IMR-90 (cell line): ENCODE measurements at regions not wholly inside any gene's neighbourhood (a gene's known extent, or its start where the extent isn't known, plus 50 kb on each side); places are given as distances from the start of the nearest gene placed in this dataset.
A peak's percentile ranks its signal among the peaks of the same experiment; 100 is the strongest.

Experiments used
- ATAC-seq: fragments of 200-7000 bp; cut with Tn5 transposase; 2 replicates; pipeline ENCODE4 v1.9.1; 2020; ENCODE audit warnings: low read depth, mild to moderate bottlenecking, moderate library complexity
- BruUV-seq: library from RNA; stranded (reverse); fragments of 400-500 nt; replicated peaks from 2 replicates; lab custom pipeline; 2021; lab: Mats Ljungman, UMichigan
- CTCF ChIA-PET: fragments of 300-600 bp; formaldehyde crosslinking; extraction: SDS; loops from one replicate; lab custom pipeline; 2021; ENCODE audit warnings: antibody characterized with exemption; lab: Yijun Ruan, JAX
- POLR2A ChIA-PET: fragments of 300-600 bp; sonication (Branson Sonifier 250); formaldehyde crosslinking; loops from one replicate; lab custom pipeline; 2022; ENCODE audit warnings: antibody characterized with exemption; ENCODE audit not compliant: unreplicated experiment; lab: Charles Lee
- DNase-seq: peaks from one replicate; pipeline ENCODE4 v3.0.0; 2013
- H2AFZ ChIP-seq: replicated peaks from 2 replicates; pipeline ENCODE3; 2013; ENCODE audit warnings: low read length, mild to moderate bottlenecking; ENCODE audit not compliant: poor library complexity
- H2AK5ac ChIP-seq: 2 replicates; pipeline ENCODE4 v1.6.1; 2013; ENCODE audit warnings: low read depth, low read length, inconsistent platforms
- H2AK9ac ChIP-seq: replicated peaks from 2 replicates; pipeline ENCODE3; 2013; ENCODE audit warnings: mild to moderate bottlenecking, low read depth, low read length, moderate library complexity; ENCODE audit not compliant: poor library complexity
- H2BK120ac ChIP-seq: 2 replicates; pipeline ENCODE4 v1.6.1; 2013; ENCODE audit warnings: low read depth, low read length, inconsistent platforms
- H2BK15ac ChIP-seq: 3 replicates; pipeline ENCODE4 v1.6.1; 2013; ENCODE audit warnings: low read depth, low read length, inconsistent platforms
- H2BK20ac ChIP-seq: 2 replicates; pipeline ENCODE4 v1.6.1; 2013; ENCODE audit warnings: low read depth, mild to moderate bottlenecking, inconsistent platforms, low read length, moderate library complexity
- H2BK5ac ChIP-seq: 2 replicates; pipeline ENCODE4 v1.6.1; 2013; ENCODE audit warnings: mild to moderate bottlenecking, low read depth, low read length, inconsistent platforms; ENCODE audit not compliant: poor library complexity, severe bottlenecking
- H3K14ac ChIP-seq: replicated peaks from 2 replicates; pipeline ENCODE4 v1.6.1; 2013; ENCODE audit warnings: low read depth, low read length, inconsistent platforms
- H3K18ac ChIP-seq: 2 replicates; pipeline ENCODE4 v1.6.1; 2013; ENCODE audit warnings: low read depth, low read length, control low read depth
- H3K23ac ChIP-seq: 2 replicates; pipeline ENCODE4 v1.6.1; 2013; ENCODE audit warnings: low read depth, low read length, inconsistent platforms
- H3K27ac ChIP-seq: 2 replicates; pipeline ENCODE4 v1.5.1; 2013; ENCODE audit warnings: mild to moderate bottlenecking, control low read depth, low read length; ENCODE audit not compliant: insufficient read depth
- H3K27me3 ChIP-seq: 2 replicates; pipeline ENCODE4 v1.6.1; 2013; ENCODE audit warnings: low read length; ENCODE audit not compliant: control insufficient read depth, insufficient read depth
- H3K36me3 ChIP-seq: 2 replicates; pipeline ENCODE4 v1.6.1; 2013; ENCODE audit warnings: low read length, mixed read lengths; ENCODE audit not compliant: control insufficient read depth, insufficient read depth
- H3K4ac ChIP-seq: 2 replicates; pipeline ENCODE4 v1.6.1; 2013; ENCODE audit warnings: low read depth, low read length, inconsistent platforms
- H3K4me1 ChIP-seq: 2 replicates; pipeline ENCODE4 v1.6.1; 2013; ENCODE audit warnings: low read length, mixed read lengths; ENCODE audit not compliant: control insufficient read depth, insufficient read depth
- H3K4me2 ChIP-seq: 2 replicates; pipeline ENCODE4 v1.6.1; 2013; ENCODE audit warnings: low read depth, mild to moderate bottlenecking, control low read depth, low read length, moderate library complexity
- H3K4me3 ChIP-seq: 2 replicates; pipeline ENCODE4 v1.5.1; 2013; ENCODE audit warnings: low read depth, mild to moderate bottlenecking, control low read depth, low read length, moderate library complexity; ENCODE audit not compliant: insufficient read depth
- H3K56ac ChIP-seq: 2 replicates; pipeline ENCODE4 v1.6.1; 2013; ENCODE audit warnings: low read length, inconsistent platforms; ENCODE audit not compliant: insufficient read depth; ENCODE audit errors: extremely low read depth
- H3K79me1 ChIP-seq, 2 experiments: 2 replicates each; pipeline ENCODE4 v1.6.1; 2013; ENCODE audit warnings: low read length in 2 of 2, inconsistent platforms in 1 of 2, low read depth in 1 of 2
- H3K9ac ChIP-seq: 2 replicates; pipeline ENCODE4 v1.6.1; 2013; ENCODE audit warnings: low read depth, low read length, control low read depth
- H3K9me1 ChIP-seq: 2 replicates; pipeline ENCODE4 v1.6.1; 2013; ENCODE audit warnings: low read length, inconsistent platforms; ENCODE audit not compliant: insufficient read depth
- H3K9me3 ChIP-seq: 2 replicates; pipeline ENCODE4 v1.6.1; 2013; ENCODE audit warnings: low read length; ENCODE audit not compliant: control insufficient read depth, insufficient read depth
- H4K20me1 ChIP-seq: 2 replicates; pipeline ENCODE4 v1.6.1; 2013; ENCODE audit warnings: low read length, inconsistent platforms; ENCODE audit not compliant: insufficient read depth
- H4K5ac ChIP-seq: 2 replicates; pipeline ENCODE4 v1.6.1; 2013; ENCODE audit warnings: mild to moderate bottlenecking, low read depth, low read length, control low read depth
- H4K8ac ChIP-seq, 2 experiments: 2 replicates each; pipeline ENCODE4 v1.6.1; 2013; ENCODE audit warnings: low read depth in 2 of 2, low read length in 2 of 2, control low read depth in 1 of 2, inconsistent platforms in 1 of 2
- H4K91ac ChIP-seq: 2 replicates; pipeline ENCODE4 v1.6.1; 2013; ENCODE audit warnings: low read depth, low read length, inconsistent platforms; ENCODE audit not compliant: insufficient read depth
- CHD1 ChIP-seq: IDR thresholded peaks from 2 replicates; pipeline ENCODE4 v1.6.1; 2012; ENCODE audit warnings: low read depth, low read length, improper control_type of control experiment
- POLR2A ChIP-seq: IDR thresholded peaks from 2 replicates; pipeline ENCODE4 v1.6.1; 2012; ENCODE audit warnings: mild to moderate bottlenecking, low read depth, low read length
- WGBS, 2 experiments: methylation state at CpG; one replicate each; pipeline versions ENCODE4 v1.1.5 to v1.1.7; 2013; ENCODE audit warnings: missing lambda C conversion rate in 2 of 2; ENCODE audit not compliant: insufficient read length in 1 of 2; ENCODE audit errors: extremely low coverage in 2 of 2; 5-methylcytosine and 5-hydroxymethylcytosine counted together
- dilution Hi-C: fragments of 300-500 bp; cut with HindIII; formaldehyde crosslinking; loops from one replicate; pipeline ENCODE4 v1.14.3; 2018; ENCODE audit warnings: low sequenced_read_pairs; ENCODE audit not compliant: unreplicated experiment
- in situ Hi-C: fragments of 300-500 bp; cut with MboI; formaldehyde crosslinking; loops from 3 replicates; pipeline ENCODE4 v1.14.3; 2019; ENCODE audit warnings: low sequenced_read_pairs, inconsistent platforms, mixed read lengths
- intact Hi-C: fragments of 100-400 bp; cut with micrococcal nuclease; formaldehyde crosslinking; loops from 2 replicates; pipeline ENCODE4 v1.10.0; 2022

GRCh38 chr10:30782157-30782536 is 152.6 kb upstream of the LYZL2 start:
- POLR2A ChIA-PET: interaction anchor here (0.6 kb wide), 1 partner anchor 250 kb away, joined by 3 read pairs; the partner anchor contains the start of gene ZNF438

More at GRCh38 chr10:30782157-30782536, 152.6 kb upstream of the LYZL2 start:
- Histone ChIP-seq H4K91ac (no peak overlapping the region), H2AFZ (peak overlapping the region; percentile 64), H4K5ac (no peak overlapping the region; the same call in 1 of the 2 replicates), H2AK5ac (peak overlapping the region; percentile 70), H3K79me1 (peaks cover 0 to 15% of the 10 kb centered on the region in 2 experiments; a peak in 2 of 4 replicates), H4K20me1 (no peaks in the 10 kb centered on the region), H3K14ac (no peak overlapping the region), H4K8ac (peak overlapping the region in 1 of 2 experiments; percentile 97; a peak in 1 of 4 replicates), H3K9me1 (peaks cover 9% of the 10 kb centered on the region; the same call in 1 of the 2 replicates), H3K18ac (no peak overlapping the region; the same call in 1 of the 2 replicates), H3K4me1 (peaks cover 22% of the 10 kb centered on the region), H3K4ac (peak overlapping the region; percentile 97; the same call in 1 of the 2 replicates), H3K23ac (no peak overlapping the region), H3K56ac (no peak overlapping the region), H3K4me2 (no peak overlapping the region), H2BK20ac (peak overlapping the region; percentile 99), H3K4me3 (no peak overlapping the region), H3K9ac (no peak overlapping the region), H2BK15ac (peak overlapping the region; percentile 89; the same call in 1 of the 3 replicates), H2AK9ac (no peak overlapping the region), H3K27ac (no peak overlapping the region; the same call in 1 of the 2 replicates), H3K36me3 (no peaks in the 10 kb centered on the region), H2BK5ac (no peak overlapping the region), H2BK120ac (peak overlapping the region; percentile 98), H3K9me3 (peaks cover 2% of the 10 kb centered on the region; the same call in 1 of the 2 replicates), H3K27me3 (no peaks in the 10 kb centered on the region)
- TF ChIP-seq POLR2A: no peak
- TF ChIP-seq CHD1: no peak
- intact Hi-C loops (loop anchor here (10.0 kb wide), 1 partner anchor 703 kb away; no protein-coding TSS in a partner anchor), dilution Hi-C loops (no loop called here), in situ Hi-C loops (loop anchor here (5.0 to 10.0 kb wide), 2 partner anchors 250 to 353 kb away; partner anchors contain the start of gene ZNF438)
- BruUV-seq: no TSS peak
- WGBS, 2 experiments: no CpG with 5 or more reads among the region's 7 CpGs
- CTCF ChIA-PET: interaction anchor here (2.1 kb wide), 1 partner anchor 30 kb away, joined by 7 read pairs; no protein-coding TSS in a partner anchor
- ATAC-seq: no peak
- DNase-seq: no peak
